HepG2 (cell line): ENCODE measurements at regions not wholly inside any gene's neighbourhood (a gene's known extent, or its start where the extent isn't known, plus 50 kb on each side); places are given as distances from the start of the nearest gene placed in this dataset.

Experiments
- ATAC-seq: fragments of 200-7000 bp; cut with Tn5 transposase; 3 replicates; pipeline ENCODE4 v1.9.1; 2020; ENCODE audit warnings: mild to moderate bottlenecking, moderate library complexity
- BruUV-seq: library from RNA; stranded (reverse); fragments of 400-500 nt; replicated peaks from 2 replicates; lab custom pipeline; 2021; lab: Mats Ljungman, UMichigan
- CTCF ChIA-PET: fragments of 300-600 bp; formaldehyde crosslinking; extraction: SDS; loops from one replicate; lab custom pipeline; 2021; ENCODE audit warnings: low total read pairs, inconsistent platforms, low intra/inter-chr PET ratio; lab: Yijun Ruan, JAX
- POLR2A ChIA-PET: fragments of 350-600 bp; sonication (Branson Sonifier 250); formaldehyde crosslinking; loops from one replicate; lab custom pipeline; 2020; ENCODE audit warnings: antibody characterized with exemption, inconsistent platforms; lab: Yijun Ruan, JAX
- DNase-seq: peaks from one replicate; pipeline ENCODE4 v3.0.0-alpha.2; 2015; ENCODE audit warnings: low spot score
- FAIRE-seq: peaks from 3 replicates; lab custom pipeline; 2011; peaks lifted over from hg19 to GRCh38; lab: Jason Lieb, UNC
- H2AFZ ChIP-seq: one replicate; pipeline ENCODE4 v1.6.1; 2011; ENCODE audit warnings: low read length, inconsistent platforms
- H3K27ac ChIP-seq: fragments of 300-600 bp; 3 replicates; pipeline ENCODE4 v1.8.0; 2011; ENCODE audit warnings: mixed run types, mild to moderate bottlenecking, mixed read lengths, low read length, inconsistent platforms; ENCODE audit not compliant: insufficient read depth; ENCODE audit errors: extremely low read length
- H3K27me3 ChIP-seq, 2 experiments: fragments of 200-600 bp in 1 of 2; 2 replicates in 1 of 2; 3 replicates in 1 of 2; pipeline versions ENCODE4 v1.6.0 to v1.8.0; 2011; ENCODE audit warnings: low read length in 2 of 2, mild to moderate bottlenecking in 2 of 2, moderate library complexity in 2 of 2, inconsistent platforms in 1 of 2; ENCODE audit not compliant: insufficient read depth in 2 of 2, control insufficient read depth in 1 of 2
- H3K36me3 ChIP-seq, 2 experiments: fragments of 200-600 bp in 1 of 2; replicated peaks in 1 of 2; 2 replicates in 1 of 2; 3 replicates in 1 of 2; pipeline versions ENCODE4 v1.5.1 to v1.8.0; 2011; ENCODE audit warnings: low read length in 2 of 2, inconsistent platforms in 1 of 2; ENCODE audit not compliant: insufficient read depth in 2 of 2, control insufficient read depth in 1 of 2
- H3K4me1 ChIP-seq: 2 replicates; pipeline ENCODE4 v1.5.1; 2012; ENCODE audit warnings: low read length, inconsistent platforms; ENCODE audit not compliant: insufficient read depth
- H3K4me2 ChIP-seq: 2 replicates; pipeline ENCODE4 v1.6.0; 2011; ENCODE audit warnings: low read depth, low read length, inconsistent platforms
- H3K4me3 ChIP-seq, 3 experiments: fragments of 200-600 bp in 1 of 3; sonication (generic), shearing (Covaris generic) in 1 of 3; replicated peaks in 1 of 3; 2 replicates each; pipeline ENCODE4 v1.5.1; 2011 to 2016; ENCODE audit warnings: low read length in 3 of 3, inconsistent platforms in 2 of 3, low read depth in 2 of 3, mild to moderate bottlenecking in 2 of 3, control low read depth in 1 of 3, mixed read lengths in 1 of 3; ENCODE audit not compliant: insufficient read depth in 1 of 3
- H3K79me2 ChIP-seq: one replicate; pipeline ENCODE4 v1.6.1; 2011; ENCODE audit warnings: low read length, inconsistent platforms; ENCODE audit not compliant: insufficient read depth
- H3K9ac ChIP-seq: 2 replicates; pipeline ENCODE4 v1.6.0; 2011; ENCODE audit warnings: mild to moderate bottlenecking, low read depth, low read length, inconsistent platforms; ENCODE audit not compliant: insufficient read depth
- H3K9me3 ChIP-seq: 2 replicates; pipeline ENCODE4 v1.5.1; 2012; ENCODE audit warnings: mild to moderate bottlenecking, low read length
- H4K20me1 ChIP-seq: 2 replicates; pipeline ENCODE4 v1.6.0; 2011; ENCODE audit warnings: inconsistent platforms, mild to moderate bottlenecking, low read length, moderate library complexity; ENCODE audit not compliant: insufficient read depth
- CHD2 ChIP-seq: IDR thresholded peaks from 2 replicates; pipeline ENCODE4 v1.6.1; 2011; ENCODE audit warnings: low read depth, low read length, improper control_type of control experiment
- NPAS2 ChIP-seq: sonication (generic); formaldehyde crosslinking; IDR thresholded peaks from 2 replicates; pipeline ENCODE4 v1.8.0; 2022; ENCODE audit warnings: mild to moderate bottlenecking, missing genetic modification reagents, borderline replicate concordance
- NR2F1 ChIP-seq, 2 experiments: fragments of 450-650 bp in 1 of 2; formaldehyde crosslinking in 1 of 2; IDR thresholded peaks; 2 replicates each; pipeline versions ENCODE4 v1.5.0 to v1.6.1; 2016 to 2020; ENCODE audit warnings: mild to moderate bottlenecking in 1 of 2, missing compliant biosample characterization in 1 of 2, missing genetic modification reagents in 1 of 2, moderate library complexity in 1 of 2
- PRDM4 ChIP-seq: sonication (generic); formaldehyde crosslinking; IDR thresholded peaks from 2 replicates; pipeline ENCODE4 v1.9.0; 2021; ENCODE audit warnings: missing genetic modification reagents, borderline replicate concordance
- SKIL ChIP-seq: sonication (generic); formaldehyde crosslinking; IDR thresholded peaks from 2 replicates; pipeline ENCODE4 v1.8.0; 2022; ENCODE audit warnings: missing genetic modification reagents, mild to moderate bottlenecking, moderate library complexity, borderline replicate concordance
- ZNF12 ChIP-seq: sonication (generic); formaldehyde crosslinking; IDR thresholded peaks from 2 replicates; pipeline ENCODE4 v1.5.0; 2020; ENCODE audit warnings: missing genetic modification reagents
- ZNF441 ChIP-seq: sonication (generic); formaldehyde crosslinking; IDR thresholded peaks from 2 replicates; pipeline ENCODE4 v1.7.0; 2021; ENCODE audit warnings: missing genetic modification reagents, borderline replicate concordance
- ZNF597 ChIP-seq: sonication (generic); formaldehyde crosslinking; IDR thresholded peaks from 2 replicates; pipeline ENCODE4 v1.5.0; 2020; ENCODE audit warnings: missing genetic modification reagents
- WGBS: methylation state at CpG from one replicate; pipeline ENCODE4 v1.1.6; 2017; ENCODE audit warnings: low lambda C conversion rate; 5-methylcytosine and 5-hydroxymethylcytosine counted together
- in situ Hi-C: cut with HindIII; loops from 2 replicates; pipeline ENCODE4 v1.10.0; 2017; ENCODE audit warnings: low pct_unique_long_range_greater_than_20kb; ENCODE audit not compliant: extremely low pct_ligation_motif_present
- intact Hi-C: fragments of 100-400 bp; cut with micrococcal nuclease; formaldehyde crosslinking; loops from one replicate; pipeline ENCODE4 v1.10.0; 2022; ENCODE audit not compliant: unreplicated experiment

GRCh38 chr13:22195726-22196125 is 524.9 kb downstream of the FGF9 start:
- intact Hi-C loops = no loop called here
- Histone ChIP-seq H3K79me2 (no peaks in the 10 kb centered on the region), H3K36me3 (no peaks in the 10 kb centered on the region), H3K4me2 (no peak overlapping the region), H3K4me1 (no peaks in the 10 kb centered on the region), H3K4me3 (no peak overlapping the region), H4K20me1 (no peaks in the 10 kb centered on the region), H3K9me3 (no peaks in the 10 kb centered on the region), H3K27ac (no peak overlapping the region), H3K27me3 (no peaks in the 10 kb centered on the region), H2AFZ (no peak overlapping the region), H3K9ac (no peak overlapping the region)
- TF ChIP-seq SKIL (CRISPR knock-in tag) (no peak), NR2F1 (CRISPR knock-in tag; IDR thresholded peaks at IDR 0.05) (no peak), ZNF597 (no peak), CHD2 (no peak), ZNF441 (no peak), NPAS2 (no peak), PRDM4 (CRISPR knock-in tag) (no peak), ZNF12 (CRISPR knock-in tag) (no peak)
- no peak for FAIRE-seq
- in situ Hi-C loops = no loop called here
- POLR2A ChIA-PET = no interaction called here
- DNase-seq = no peak
- no peak for ATAC-seq
- WGBS = 29% methylated on average over 5 of the region's 5 CpGs
- CTCF ChIA-PET = no interaction called here
- no TSS peak for BruUV-seq
